H1 (cell line): ENCODE measurements at regions not wholly inside any gene's neighbourhood (a gene's known extent, or its start where the extent isn't known, plus 50 kb on each side); places are given as distances from the start of the nearest gene placed in this dataset.

Source experiments
- CTCF ChIA-PET: fragments of 300-600 bp; sonication (Branson Sonifier 250); formaldehyde crosslinking; loops from one replicate; lab custom pipeline; 2021; ENCODE audit not compliant: partially characterized antibody; lab: Charles Lee
- POLR2A ChIA-PET: fragments of 300-600 bp; sonication (Branson Sonifier 250); formaldehyde crosslinking; loops from one replicate; lab custom pipeline; 2021; ENCODE audit warnings: inconsistent platforms; ENCODE audit not compliant: partially characterized antibody; lab: Charles Lee
- DNase-seq, 2 experiments: peaks; one replicate each; pipeline versions ENCODE4 v3.0.0 to v3.0.0-alpha.2; 2010 to 2022; ENCODE audit warnings: low spot score in 2 of 2, low read depth in 1 of 2, mixed read lengths in 1 of 2
- FAIRE-seq: peaks from 2 replicates; lab custom pipeline; 2011; peaks lifted over from hg19 to GRCh38; lab: Jason Lieb, UNC
- H2AFZ ChIP-seq: 2 replicates; pipeline ENCODE4 v1.8.1; 2012; ENCODE audit warnings: low read length, inconsistent platforms
- H2AK5ac ChIP-seq: 2 replicates; pipeline ENCODE4 v1.6.1; 2013; ENCODE audit warnings: low read depth, low read length
- H2BK120ac ChIP-seq: replicated peaks from 2 replicates; pipeline ENCODE3; 2013; ENCODE audit warnings: low read depth, low read length, inconsistent platforms
- H2BK12ac ChIP-seq: 2 replicates; pipeline ENCODE4 v1.6.1; 2013; ENCODE audit warnings: low read depth, low read length
- H2BK15ac ChIP-seq: 2 replicates; pipeline ENCODE4 v1.6.1; 2013; ENCODE audit warnings: low read length
- H2BK20ac ChIP-seq: 2 replicates; pipeline ENCODE4 v1.6.1; 2013; ENCODE audit warnings: low read length
- H2BK5ac ChIP-seq: 2 replicates; pipeline ENCODE4 v1.6.1; 2013; ENCODE audit warnings: low read depth, low read length
- H3K14ac ChIP-seq: 2 replicates; pipeline ENCODE4 v1.6.1; 2013; ENCODE audit warnings: inconsistent platforms; ENCODE audit not compliant: insufficient read length
- H3K18ac ChIP-seq: 2 replicates; pipeline ENCODE4 v1.6.1; 2013; ENCODE audit warnings: low read length; ENCODE audit errors: extremely low read depth
- H3K23ac ChIP-seq: 2 replicates; pipeline ENCODE4 v1.6.1; 2013; ENCODE audit warnings: inconsistent platforms; ENCODE audit not compliant: insufficient read length
- H3K23me2 ChIP-seq: 2 replicates; pipeline ENCODE4 v1.6.1; 2013; ENCODE audit warnings: low read depth, low read length
- H3K27ac ChIP-seq: 2 replicates; pipeline ENCODE4 v1.6.1; 2011; ENCODE audit warnings: low read depth, low read length, inconsistent platforms
- H3K27me3 ChIP-seq, 4 experiments: replicated peaks in 1 of 4; 1 replicate in 1 of 4; 2 replicates in 3 of 4; pipeline versions ENCODE4 v1.6.1 to v1.8.1; 2011 to 2013; ENCODE audit warnings: low read length in 3 of 4, mild to moderate bottlenecking in 3 of 4, inconsistent platforms in 2 of 4, mixed read lengths in 2 of 4, moderate library complexity in 1 of 4; ENCODE audit not compliant: control insufficient read depth in 3 of 4, insufficient read depth in 3 of 4; ENCODE audit errors: extremely low read depth in 1 of 4
- H3K36me3 ChIP-seq, 4 experiments: 2 replicates each; pipeline versions ENCODE4 v1.6.1 to v1.8.1; 2011 to 2013; ENCODE audit warnings: mild to moderate bottlenecking in 4 of 4, low read length in 3 of 4, moderate library complexity in 2 of 4, control low read depth in 1 of 4, inconsistent platforms in 1 of 4; ENCODE audit not compliant: insufficient read depth in 4 of 4, control insufficient read depth in 2 of 4
- H3K4ac ChIP-seq: replicated peaks from 2 replicates; pipeline ENCODE3; 2013; ENCODE audit warnings: low read length, low read depth, mixed read lengths, inconsistent platforms; ENCODE audit not compliant: insufficient read length
- H3K4me1 ChIP-seq, 4 experiments: replicated peaks in 1 of 4; 1 replicate in 1 of 4; 2 replicates in 3 of 4; pipeline versions ENCODE4 v1.6.1 to v1.8.1; 2011 to 2013; ENCODE audit warnings: low read length in 3 of 4, inconsistent platforms in 2 of 4, mixed read lengths in 1 of 4; ENCODE audit not compliant: insufficient read depth in 4 of 4, control insufficient read depth in 3 of 4
- H3K4me2 ChIP-seq, 2 experiments: 2 replicates each; pipeline versions ENCODE4 v1.6.1 to v1.8.1; 2011 to 2013; ENCODE audit warnings: low read depth in 2 of 2, low read length in 2 of 2, control low read depth in 1 of 2, inconsistent platforms in 1 of 2, mild to moderate bottlenecking in 1 of 2; ENCODE audit not compliant: insufficient read depth in 1 of 2
- H3K4me3 ChIP-seq, 4 experiments: fragments of 200-600, 300-600 bp in 1 of 4; sonication (generic), shearing (Covaris generic), sonication (Bioruptor Twin) in 1 of 4; 2 replicates each; pipeline versions ENCODE4 v1.5.1 to v1.8.1; 2011 to 2016; ENCODE audit warnings: low read length in 4 of 4, low read depth in 3 of 4, control low read depth in 2 of 4, inconsistent platforms in 2 of 4, mild to moderate bottlenecking in 2 of 4, mixed read lengths in 1 of 4, moderate library complexity in 1 of 4; ENCODE audit not compliant: insufficient read depth in 2 of 4; ENCODE audit errors: extremely low read depth in 1 of 4
- H3K56ac ChIP-seq: replicated peaks from 2 replicates; pipeline ENCODE3; 2013; ENCODE audit warnings: low read depth, mild to moderate bottlenecking, mixed read lengths, low read length, inconsistent platforms; ENCODE audit not compliant: insufficient read length
- H3K79me1 ChIP-seq: 2 replicates; pipeline ENCODE4 v1.6.1; 2013; ENCODE audit warnings: low read depth, low read length, control low read depth
- H3K79me2 ChIP-seq, 2 experiments: 2 replicates each; pipeline versions ENCODE4 v1.6.1 to v1.8.1; 2012 to 2013; ENCODE audit warnings: low read length in 2 of 2, mild to moderate bottlenecking in 2 of 2, inconsistent platforms in 1 of 2; ENCODE audit not compliant: insufficient read depth in 2 of 2, control insufficient read depth in 1 of 2
- H3K9ac ChIP-seq, 4 experiments: replicated peaks in 1 of 4; 1 replicate in 1 of 4; 2 replicates in 3 of 4; pipeline versions ENCODE4 v1.6.1 to v1.8.1; 2011 to 2013; ENCODE audit warnings: low read depth in 3 of 4, low read length in 3 of 4, control low read depth in 2 of 4, mild to moderate bottlenecking in 2 of 4, moderate library complexity in 2 of 4, inconsistent platforms in 1 of 4; ENCODE audit errors: extremely low read depth in 1 of 4
- H3K9me3 ChIP-seq, 2 experiments: 2 replicates each; pipeline versions ENCODE4 v1.6.1 to v1.8.1; 2012 to 2013; ENCODE audit warnings: mild to moderate bottlenecking in 2 of 2, moderate library complexity in 2 of 2, control low read depth in 1 of 2, inconsistent platforms in 1 of 2, low read depth in 1 of 2, low read length in 1 of 2, mixed read lengths in 1 of 2; ENCODE audit not compliant: insufficient read depth in 2 of 2
- H4K20me1 ChIP-seq, 2 experiments: replicated peaks in 1 of 2; 2 replicates each; pipeline versions ENCODE3 to v1.8.1; 2011 to 2013; ENCODE audit warnings: inconsistent platforms in 2 of 2, low read length in 2 of 2, mild to moderate bottlenecking in 1 of 2; ENCODE audit not compliant: insufficient read depth in 2 of 2, control insufficient read depth in 1 of 2
- H4K5ac ChIP-seq: 2 replicates; pipeline ENCODE4 v1.6.1; 2013; ENCODE audit warnings: low read length, low read depth, mixed read lengths, inconsistent platforms; ENCODE audit not compliant: insufficient read length
- H4K8ac ChIP-seq: 2 replicates; pipeline ENCODE4 v1.8.0; 2013; ENCODE audit warnings: mild to moderate bottlenecking, moderate library complexity, low read length, inconsistent platforms; ENCODE audit not compliant: insufficient read depth; ENCODE audit errors: extremely low read depth
- H4K91ac ChIP-seq: replicated peaks from 2 replicates; pipeline ENCODE3; 2013; ENCODE audit warnings: low read length, mixed read lengths, inconsistent platforms; ENCODE audit not compliant: insufficient read length
- CTBP2 ChIP-seq: IDR thresholded peaks from 2 replicates; pipeline ENCODE4 v1.7.0; 2011; ENCODE audit warnings: borderline replicate concordance, mild to moderate bottlenecking, moderate library complexity, mixed read lengths, low read length; ENCODE audit not compliant: insufficient read depth, insufficient read length
- EP300 ChIP-seq, 2 experiments: IDR thresholded peaks; 1 replicate in 1 of 2; 2 replicates in 1 of 2; pipeline ENCODE4 v1.6.1; 2011 to 2012; ENCODE audit warnings: low read depth in 2 of 2, low read length in 2 of 2, mild to moderate bottlenecking in 2 of 2, borderline replicate concordance in 1 of 2, inconsistent platforms in 1 of 2, moderate library complexity in 1 of 2
- EZH2 ChIP-seq: fragments of 200-600 bp; sonication (generic); IDR thresholded peaks from 2 replicates; pipeline ENCODE4 v1.7.1; 2012; ENCODE audit warnings: low read depth, mild to moderate bottlenecking, moderate library complexity, low read length, inconsistent platforms; ENCODE audit not compliant: severe bottlenecking
- GTF2F1 ChIP-seq: IDR thresholded peaks from 2 replicates; pipeline ENCODE4 v1.6.1; 2012; ENCODE audit warnings: low read depth, low read length, improper control_type of control experiment, borderline replicate concordance
- PHF8 ChIP-seq: fragments of 200-600 bp; sonication (generic); conservative IDR thresholded peaks from 2 replicates; pipeline ENCODE4 v1.7.1; 2012; ENCODE audit warnings: low read depth, mild to moderate bottlenecking, inconsistent platforms, low read length, moderate library complexity
- RBBP5 ChIP-seq: IDR thresholded peaks from 2 replicates; pipeline ENCODE4 v1.7.1; 2012; ENCODE audit warnings: low read depth, mild to moderate bottlenecking, inconsistent platforms, low read length, moderate library complexity, borderline replicate concordance
- SIRT6 ChIP-seq: IDR thresholded peaks from one replicate; pipeline ENCODE4 v1.7.1; 2012; ENCODE audit warnings: low read length, inconsistent platforms
- SIX5 ChIP-seq: IDR thresholded peaks from 2 replicates; pipeline ENCODE4 v1.6.1; 2011; ENCODE audit warnings: mild to moderate bottlenecking, low read depth, low read length
- SP1 ChIP-seq: IDR thresholded peaks from 2 replicates; pipeline ENCODE4 v1.6.1; 2011; ENCODE audit warnings: low read depth, low read length
- SUZ12 ChIP-seq: fragments of 200-600 bp; sonication (generic); IDR thresholded peaks from 2 replicates; pipeline ENCODE4 v1.6.1; 2012; ENCODE audit warnings: mild to moderate bottlenecking, inconsistent platforms, low read length, moderate library complexity, mixed read lengths
- YY1 ChIP-seq: IDR thresholded peaks from 2 replicates; pipeline ENCODE4 v1.6.1; 2011; ENCODE audit warnings: low read depth, mild to moderate bottlenecking, low read length
- WGBS, 2 experiments: shearing (Covaris generic) in 1 of 2; methylation state at CpG; one replicate each; pipeline versions ENCODE4 v1.1.6 to v1.1.7; 2013 to 2015; ENCODE audit warnings: low lambda C conversion rate in 2 of 2, mixed read lengths in 2 of 2, inconsistent platforms in 1 of 2, low coverage in 1 of 2, missing lambda C conversion rate in 1 of 2; ENCODE audit not compliant: insufficient replicate concordance in 2 of 2, insufficient coverage in 1 of 2, insufficient read length in 1 of 2; ENCODE audit errors: extremely low coverage in 1 of 2, missing lambda C conversion rate in 1 of 2; 5-methylcytosine and 5-hydroxymethylcytosine counted together
- TF ChIP-seq, protein P1 (sequence below): IDR thresholded peaks from 2 replicates; pipeline ENCODE4 v1.6.1; 2012; ENCODE audit warnings: inconsistent platforms

DNA sequence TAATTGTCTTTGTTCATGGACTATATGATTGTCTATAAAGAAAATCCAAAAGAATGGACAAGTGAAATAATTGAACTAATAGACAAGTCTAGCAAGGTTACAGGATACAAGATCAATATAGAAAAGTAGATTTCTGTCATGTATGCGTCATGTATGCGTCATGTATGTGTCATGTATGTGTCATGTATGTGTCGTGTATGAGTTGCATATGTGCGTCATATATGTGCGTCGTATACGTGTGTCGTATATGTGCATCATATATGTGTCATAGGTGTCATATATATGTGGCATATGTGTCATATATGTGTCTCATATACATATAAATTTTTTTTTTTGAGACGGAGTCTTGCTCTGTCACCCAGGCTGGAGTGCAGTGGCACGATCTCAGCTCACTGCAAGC lies 516.8 kb downstream of the NOVA1 start:
- Histone ChIP-seq H2BK12ac (no peak overlapping the region), H3K79me1 (no peaks in the 10 kb centered on the region), H2BK20ac (no peak overlapping the region), H3K36me3 (no peaks in the 10 kb centered on the region), H3K4me1 (no peaks in the 10 kb centered on the region), H4K5ac (no peak overlapping the region), H3K18ac (no peak overlapping the region), H3K4me3 (no peak overlapping the region), H4K20me1 (no peaks in the 10 kb centered on the region), H2AK5ac (no peak overlapping the region), H3K27ac (no peak overlapping the region), H3K9me3 (0 out of 4 replicates have a peak, but pooled peaks cover 0 to 2% of the 10 kb centered on the region in 2 experiments), H3K4ac (no peak overlapping the region), H3K23ac (no peak overlapping the region), H3K4me2 (no peak overlapping the region), H3K14ac (no peak overlapping the region), H3K23me2 (no peaks in the 10 kb centered on the region), H4K91ac (no peak overlapping the region), H2BK5ac (no peak overlapping the region), H3K56ac (no peak overlapping the region), H2BK15ac (no peak overlapping the region), H4K8ac (no peak overlapping the region), H2BK120ac (no peak overlapping the region), H3K9ac (no peak overlapping the region), H3K27me3 (no peaks in the 10 kb centered on the region), H2AFZ (no peak overlapping the region), H3K79me2 (no peaks in the 10 kb centered on the region)
- 78% methylated on average over 10 of the region's 10 CpGs; no CpG with 5 or more reads in 1 of the 2 experiments for WGBS, 2 experiments
- CTCF ChIA-PET = no interaction called here
- DNase-seq (no peak), FAIRE-seq (no peak)
- POLR2A ChIA-PET = no interaction called here
- TF ChIP-seq SIX5 (no peak), SIRT6 (no peak), EP300 (IDR thresholded peaks at IDR 0.05; ENCODE audit: borderline replicate concordance in 1 of 2, low read depth in 2 of 2, low read length in 2 of 2) (no peak), EZH2 (no peak), PHF8 (no peak), CTBP2 (no peak), SP1 (no peak), RBBP5 (no peak), YY1 (no peak), GTF2F1 (no peak), SUZ12 (no peak)
- TF ChIP-seq, protein P1, sequence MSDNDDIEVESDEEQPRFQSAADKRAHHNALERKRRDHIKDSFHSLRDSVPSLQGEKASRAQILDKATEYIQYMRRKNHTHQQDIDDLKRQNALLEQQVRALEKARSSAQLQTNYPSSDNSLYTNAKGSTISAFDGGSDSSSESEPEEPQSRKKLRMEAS = no peak
